KMS-11 (cell line): ENCODE measurements at regions not wholly inside any gene's neighbourhood (a gene's known extent, or its start where the extent isn't known, plus 50 kb on each side); places are given as distances from the start of the nearest gene placed in this dataset.

Experiments used
- H2AFZ ChIP-seq: fragments of 200-600 bp; sonication (generic); 2 replicates; pipeline ENCODE4 v1.6.1; 2016; ENCODE audit warnings: antibody characterized with exemption, mixed run types, low read depth
- H3K27ac ChIP-seq: fragments of 200-600 bp; sonication (generic); 2 replicates; pipeline ENCODE4 v1.6.1; 2016; ENCODE audit warnings: mild to moderate bottlenecking, mixed run types
- H3K27me3 ChIP-seq: fragments of 200-600 bp; sonication (generic); 2 replicates; pipeline ENCODE4 v1.6.1; 2017; ENCODE audit warnings: mild to moderate bottlenecking, low read depth, mixed run types, moderate library complexity; ENCODE audit not compliant: insufficient read depth
- H3K36me3 ChIP-seq: fragments of 200-600 bp; sonication (generic); 2 replicates; pipeline ENCODE4 v1.6.1; 2017; ENCODE audit warnings: mild to moderate bottlenecking, mixed run types; ENCODE audit not compliant: insufficient read depth
- H3K4me1 ChIP-seq: fragments of 200-600 bp; sonication (generic); 2 replicates; pipeline ENCODE4 v1.6.1; 2016; ENCODE audit warnings: mild to moderate bottlenecking, low read depth, mixed run types; ENCODE audit not compliant: poor library complexity, severe bottlenecking
- H3K4me2 ChIP-seq: fragments of 200-600 bp; sonication (generic); 2 replicates; pipeline ENCODE4 v1.7.0; 2016; ENCODE audit warnings: mild to moderate bottlenecking, mixed run types
- H3K4me3 ChIP-seq: fragments of 200-600 bp; sonication (generic); IDR thresholded peaks from 2 replicates; pipeline ENCODE4 v1.6.1; 2017; ENCODE audit warnings: low read depth, low read length, mixed read lengths; ENCODE audit not compliant: insufficient read depth
- H3K79me2 ChIP-seq: fragments of 200-600 bp; sonication (generic); 2 replicates; pipeline ENCODE4 v1.6.1; 2016; ENCODE audit warnings: low read depth, mixed run types; ENCODE audit not compliant: insufficient read depth
- H3K9ac ChIP-seq: fragments of 200-600 bp; sonication (generic); 2 replicates; pipeline ENCODE4 v1.6.1; 2016; ENCODE audit warnings: mild to moderate bottlenecking, mixed run types
- H4K20me1 ChIP-seq: fragments of 200-600 bp; sonication (generic); 2 replicates; pipeline ENCODE4 v1.6.1; 2016; ENCODE audit warnings: mild to moderate bottlenecking, mixed run types; ENCODE audit not compliant: insufficient read depth
- TF ChIP-seq, protein P1 (sequence below): fragments of 200-600 bp; sonication (generic); conservative IDR thresholded peaks from 2 replicates; pipeline ENCODE4 v1.6.1; 2017; ENCODE audit warnings: low read depth, mild to moderate bottlenecking, antibody characterized with exemption, low read length, moderate library complexity, mixed read lengths

DNA sequence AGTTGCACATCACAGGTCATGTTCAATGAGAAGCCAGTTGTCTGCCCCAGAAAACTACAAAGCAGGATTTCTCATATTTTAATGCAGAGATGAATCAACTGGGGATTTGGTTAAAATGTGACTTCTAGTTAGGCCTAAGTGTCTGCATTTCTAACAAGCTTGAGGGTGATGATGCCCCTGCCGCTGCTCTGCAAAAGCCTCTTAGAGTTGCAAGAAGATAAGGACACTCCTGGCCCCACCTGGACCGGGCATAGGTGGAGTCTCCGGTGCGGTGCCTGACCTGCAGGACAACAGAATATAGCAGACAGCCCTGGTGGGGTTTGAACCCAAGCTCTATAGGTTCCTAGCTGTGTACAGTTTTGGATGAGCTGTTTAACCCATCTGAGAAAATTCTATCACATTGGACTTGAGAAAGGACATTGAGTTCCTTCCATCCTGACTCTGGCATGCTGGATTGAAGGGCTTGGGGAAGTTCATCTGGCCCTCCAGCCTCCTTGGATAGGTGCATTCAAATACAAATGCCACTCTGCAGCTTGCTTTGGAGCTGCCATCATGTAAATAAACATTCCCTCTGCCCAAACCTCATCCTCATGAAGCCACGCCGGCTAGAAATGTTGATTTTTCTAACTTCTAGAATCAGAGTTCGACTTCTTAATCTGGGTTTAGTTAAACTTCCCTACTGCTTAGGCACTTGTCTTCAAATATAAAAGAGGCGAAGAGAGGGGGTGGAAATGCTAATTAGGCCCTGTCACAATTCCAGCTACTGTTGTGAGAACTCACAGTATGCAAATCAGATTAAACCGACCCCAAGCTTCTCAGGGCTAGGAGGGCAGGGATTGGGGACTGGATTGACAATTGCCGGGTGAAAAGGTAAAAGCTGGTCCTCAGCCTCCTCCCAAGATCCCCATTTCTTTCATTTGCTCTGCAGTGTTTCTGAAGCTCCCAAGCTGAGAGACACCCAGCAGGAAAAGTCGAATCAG is 1225.6 kb downstream of the VRK1 start:
- H3K36me3 ChIP-seq, result no peaks in the 10 kb centered on the region
- H4K20me1 ChIP-seq, result no peaks in the 10 kb centered on the region
- H3K27me3 ChIP-seq, result no peaks in the 10 kb centered on the region
- TF ChIP-seq, protein P1, sequence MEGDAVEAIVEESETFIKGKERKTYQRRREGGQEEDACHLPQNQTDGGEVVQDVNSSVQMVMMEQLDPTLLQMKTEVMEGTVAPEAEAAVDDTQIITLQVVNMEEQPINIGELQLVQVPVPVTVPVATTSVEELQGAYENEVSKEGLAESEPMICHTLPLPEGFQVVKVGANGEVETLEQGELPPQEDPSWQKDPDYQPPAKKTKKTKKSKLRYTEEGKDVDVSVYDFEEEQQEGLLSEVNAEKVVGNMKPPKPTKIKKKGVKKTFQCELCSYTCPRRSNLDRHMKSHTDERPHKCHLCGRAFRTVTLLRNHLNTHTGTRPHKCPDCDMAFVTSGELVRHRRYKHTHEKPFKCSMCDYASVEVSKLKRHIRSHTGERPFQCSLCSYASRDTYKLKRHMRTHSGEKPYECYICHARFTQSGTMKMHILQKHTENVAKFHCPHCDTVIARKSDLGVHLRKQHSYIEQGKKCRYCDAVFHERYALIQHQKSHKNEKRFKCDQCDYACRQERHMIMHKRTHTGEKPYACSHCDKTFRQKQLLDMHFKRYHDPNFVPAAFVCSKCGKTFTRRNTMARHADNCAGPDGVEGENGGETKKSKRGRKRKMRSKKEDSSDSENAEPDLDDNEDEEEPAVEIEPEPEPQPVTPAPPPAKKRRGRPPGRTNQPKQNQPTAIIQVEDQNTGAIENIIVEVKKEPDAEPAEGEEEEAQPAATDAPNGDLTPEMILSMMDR, result no peak
- H3K79me2 ChIP-seq, result no peaks in the 10 kb centered on the region
- no peak overlapping the region for H2AFZ ChIP-seq
- no peak overlapping the region for H3K4me3 ChIP-seq
- H3K4me1 ChIP-seq, result no peaks in the 10 kb centered on the region
- H3K27ac ChIP-seq, result no peak overlapping the region
- no peak overlapping the region for H3K4me2 ChIP-seq
- no peak overlapping the region for H3K9ac ChIP-seq

DNA sequence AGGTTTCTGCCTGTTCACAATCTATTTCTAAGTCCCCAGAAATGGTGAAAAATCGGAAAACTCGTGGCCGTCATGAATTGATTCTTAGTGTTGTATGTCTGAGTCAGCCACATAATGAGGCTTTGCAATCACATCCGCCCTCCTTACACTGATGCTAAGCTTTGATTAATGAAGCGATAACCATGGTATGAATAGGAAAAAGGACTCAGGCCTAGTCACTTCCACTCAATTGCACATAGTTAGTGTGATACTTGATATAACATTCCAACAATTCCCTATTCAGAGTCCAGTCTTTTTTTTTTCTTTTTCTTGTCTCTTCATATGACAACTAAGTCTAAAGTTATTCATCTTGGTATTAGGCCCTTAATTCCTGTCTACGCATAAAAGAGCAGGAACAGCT is 1231.0 kb downstream of the VRK1 start:
- Histone ChIP-seq H4K20me1 (no peaks in the 10 kb centered on the region), H3K79me2 (no peaks in the 10 kb centered on the region)
- TF ChIP-seq, protein P1, result no peak

DNA sequence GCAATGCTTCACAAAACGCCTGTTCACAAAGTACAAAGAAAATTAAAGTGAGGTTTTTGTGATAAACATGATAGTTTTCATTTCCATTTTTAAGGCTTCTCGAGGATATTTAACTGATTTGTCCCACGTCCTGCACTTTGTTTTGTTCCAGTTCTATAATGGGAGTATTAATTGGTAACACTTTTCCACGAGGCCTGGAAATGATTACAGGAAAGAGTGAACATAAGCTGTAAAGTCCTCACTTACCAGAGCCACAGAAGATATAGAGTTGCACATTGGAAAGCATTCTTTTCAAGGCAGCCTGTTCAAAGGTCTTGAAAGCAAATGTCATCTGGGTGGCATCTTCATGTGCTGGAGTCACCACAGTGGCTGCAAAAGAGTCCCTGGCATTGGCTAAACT is 1236.6 kb downstream of the BCL11B start:
- Histone ChIP-seq H3K36me3 (no peaks in the 10 kb centered on the region), H3K79me2 (no peaks in the 10 kb centered on the region), H3K4me3 (no peak overlapping the region), H3K9ac (no peak overlapping the region), H2AFZ (no peak overlapping the region), H3K27ac (no peak overlapping the region), H3K27me3 (no peaks in the 10 kb centered on the region), H4K20me1 (no peaks in the 10 kb centered on the region), H3K4me1 (no peaks in the 10 kb centered on the region), H3K4me2 (no peak overlapping the region)
- TF ChIP-seq, protein P1, result no peak

More for the DNA sequence above, 1231.0 kb downstream of the VRK1 start:
- Histone ChIP-seq H3K9ac (no peak overlapping the region), H3K27ac (no peak overlapping the region), H3K4me3 (no peak overlapping the region), H3K4me1 (no peaks in the 10 kb centered on the region), H2AFZ (no peak overlapping the region), H3K27me3 (no peaks in the 10 kb centered on the region), H3K36me3 (no peaks in the 10 kb centered on the region), H3K4me2 (no peak overlapping the region)

DNA sequence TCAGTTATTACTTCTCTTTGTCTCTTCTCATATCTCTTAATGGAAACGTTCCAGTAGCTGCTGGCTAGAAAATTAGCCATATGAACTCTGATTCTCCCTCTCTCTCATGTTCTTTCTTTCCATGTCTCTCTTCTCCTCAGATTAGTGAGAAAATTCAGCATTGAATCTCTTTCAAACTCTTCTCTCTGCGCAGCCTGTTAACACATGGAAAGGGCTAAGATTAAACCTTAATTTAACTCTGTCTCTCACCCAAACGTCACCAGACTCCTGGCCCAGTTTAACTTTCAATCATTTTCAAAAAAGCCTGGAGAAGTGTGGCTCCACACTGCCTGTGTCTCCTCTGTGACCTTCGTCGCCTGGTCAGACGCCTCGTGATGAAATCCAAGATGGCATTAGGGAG is 1234.2 kb downstream of the BCL11B start:
- no peak overlapping the region for H3K9ac ChIP-seq

More for the DNA sequence above, 1234.2 kb downstream of the BCL11B start:
- Histone ChIP-seq H3K27ac (no peak overlapping the region), H3K4me3 (no peak overlapping the region), H3K36me3 (no peaks in the 10 kb centered on the region), H3K79me2 (no peaks in the 10 kb centered on the region), H4K20me1 (no peaks in the 10 kb centered on the region), H3K4me2 (no peak overlapping the region), H2AFZ (no peak overlapping the region), H3K4me1 (no peaks in the 10 kb centered on the region), H3K27me3 (no peaks in the 10 kb centered on the region)
- TF ChIP-seq, protein P1, result no peak
